K562 (cell line): ENCODE measurements at regions not wholly inside any gene's neighbourhood (a gene's known extent, or its start where the extent isn't known, plus 50 kb on each side); places are given as distances from the start of the nearest gene placed in this dataset.

Experiments
- ATAC-seq: fragments of 200-7000 bp; cut with Tn5 transposase; 3 replicates; pipeline ENCODE4 v1.9.1; 2020; ENCODE audit warnings: moderate library complexity
- BruUV-seq: library from RNA; stranded (reverse); fragments of 400-500 nt; replicated peaks from 2 replicates; lab custom pipeline; 2021; lab: Mats Ljungman, UMichigan
- CTCF ChIA-PET: fragments of 300-600 bp; formaldehyde crosslinking; extraction: SDS; loops from one replicate; lab custom pipeline; 2021; ENCODE audit warnings: low intra/inter-chr PET ratio; lab: Yijun Ruan, JAX
- POLR2A ChIA-PET: fragments of 300-600, 350-650 bp; sonication (Branson Sonifier 250); formaldehyde crosslinking; extraction: SDS; loops from one replicate; lab custom pipeline; 2021; ENCODE audit warnings: antibody characterized with exemption, inconsistent platforms; lab: Yijun Ruan, JAX
- DNase-seq, 4 experiments: peaks; one replicate each; pipeline versions ENCODE4 v3.0.0 to v3.0.0-alpha.2; 2011 to 2018; ENCODE audit warnings: low spot score in 3 of 4, mixed read lengths in 3 of 4; ENCODE audit errors: extremely low read depth in 1 of 4
- FAIRE-seq: peaks from 2 replicates; lab custom pipeline; 2011; peaks lifted over from hg19 to GRCh38; lab: Jason Lieb, UNC
- H2AFZ ChIP-seq: 2 replicates; pipeline ENCODE4 v1.6.0; 2011; ENCODE audit warnings: low read depth, low read length, control low read depth, inconsistent platforms
- H3K27ac ChIP-seq: fragments of 200-600 bp; 3 replicates; pipeline ENCODE4 v1.8.0; 2011; ENCODE audit warnings: low read depth, mild to moderate bottlenecking, control low read depth, inconsistent platforms, low read length, moderate library complexity, mixed read lengths; ENCODE audit errors: extremely low read depth
- H3K27me3 ChIP-seq, 2 experiments: fragments of 300-600 bp in 1 of 2; 2 replicates in 1 of 2; 3 replicates in 1 of 2; pipeline versions ENCODE4 v1.6.0 to v1.8.0; 2011; ENCODE audit warnings: inconsistent platforms in 2 of 2, low read length in 2 of 2, mild to moderate bottlenecking in 1 of 2, mixed read lengths in 1 of 2, moderate library complexity in 1 of 2; ENCODE audit not compliant: control insufficient read depth in 2 of 2, insufficient read depth in 2 of 2
- H3K36me3 ChIP-seq: fragments of 300-600 bp; 3 replicates; pipeline ENCODE4 v1.8.0; 2011; ENCODE audit warnings: mild to moderate bottlenecking, low read length, inconsistent platforms; ENCODE audit not compliant: control insufficient read depth, insufficient read depth
- H3K4me1 ChIP-seq, 2 experiments: fragments of 200-600 bp in 1 of 2; replicated peaks in 1 of 2; 2 replicates in 1 of 2; 3 replicates in 1 of 2; pipeline versions ENCODE4 v1.5.1 to v1.8.0; 2011; ENCODE audit warnings: inconsistent platforms in 2 of 2, low read length in 2 of 2, mild to moderate bottlenecking in 1 of 2, mixed read lengths in 1 of 2, moderate library complexity in 1 of 2; ENCODE audit not compliant: control insufficient read depth in 2 of 2, insufficient read depth in 2 of 2
- H3K4me2 ChIP-seq: 2 replicates; pipeline ENCODE4 v1.6.1; 2011; ENCODE audit warnings: low read length, control low read depth, inconsistent platforms, mixed read lengths; ENCODE audit not compliant: insufficient read depth
- H3K4me3 ChIP-seq: fragments of 200-600 bp; sonication (generic), shearing (Covaris generic); 2 replicates; pipeline ENCODE4 v1.5.1; 2016; ENCODE audit warnings: control low read depth, inconsistent platforms
- H3K79me2 ChIP-seq: fragments of 200-600 bp; 3 replicates; pipeline ENCODE4 v1.8.0; 2011; ENCODE audit warnings: low read length, inconsistent platforms; ENCODE audit not compliant: control insufficient read depth, insufficient read depth
- H3K9ac ChIP-seq, 2 experiments: 2 replicates each; pipeline versions ENCODE4 v1.6.0 to v1.6.1; 2011; ENCODE audit warnings: low read depth in 2 of 2, low read length in 2 of 2, control low read depth in 1 of 2, inconsistent platforms in 1 of 2, mild to moderate bottlenecking in 1 of 2, mixed read lengths in 1 of 2; ENCODE audit not compliant: insufficient read depth in 1 of 2
- H3K9me1 ChIP-seq: one replicate; pipeline ENCODE4 v1.6.0; 2011; ENCODE audit warnings: inconsistent platforms, mild to moderate bottlenecking, low read length, moderate library complexity; ENCODE audit not compliant: control insufficient read depth, insufficient read depth
- H3K9me3 ChIP-seq: replicated peaks from 2 replicates; pipeline ENCODE4 v1.5.1; 2011; ENCODE audit warnings: low read depth, low read length, inconsistent platforms; ENCODE audit not compliant: control insufficient read depth, insufficient read depth
- H4K20me1 ChIP-seq: replicated peaks from 2 replicates; pipeline ENCODE4 v1.6.1; 2011; ENCODE audit warnings: low read length, inconsistent platforms, mixed read lengths; ENCODE audit not compliant: control insufficient read depth, insufficient read depth
- CBX5 ChIP-seq: IDR thresholded peaks from 2 replicates; pipeline ENCODE4 v1.6.1; 2014; ENCODE audit warnings: low read depth, borderline replicate concordance
- DPF2 ChIP-seq: fragments of 450-650 bp; IDR thresholded peaks from 2 replicates; pipeline ENCODE4 v1.6.1; 2016
- KLF10 ChIP-seq: fragments of 250-450 bp; sonication (Bioruptor Pico); IDR thresholded peaks from 2 replicates; pipeline ENCODE4 v1.6.1; 2021; ENCODE audit warnings: matching md5 sums
- MXD1 ChIP-seq: fragments of 250-450 bp; sonication (Bioruptor Pico); IDR thresholded peaks from 2 replicates; pipeline ENCODE4 v1.8.0; 2021; ENCODE audit warnings: borderline replicate concordance, mild to moderate bottlenecking, moderate library complexity; ENCODE audit not compliant: poor library complexity, severe bottlenecking
- PHB2 ChIP-seq: fragments of 450-650 bp; IDR thresholded peaks from 2 replicates; pipeline ENCODE4 v1.6.1; 2017; ENCODE audit warnings: low read depth
- ZNF407 ChIP-seq: fragments of 450-650 bp; IDR thresholded peaks from 2 replicates; pipeline ENCODE4 v1.6.1; 2016; ENCODE audit warnings: low read depth
- WGBS: fragments of 100-300 bp; shearing (Covaris generic); methylation state at CpG from one replicate; pipeline ENCODE4 v1.1.6; 2016; ENCODE audit warnings: low coverage, mixed read lengths; ENCODE audit not compliant: insufficient coverage; ENCODE audit errors: missing lambda C conversion rate; 5-methylcytosine and 5-hydroxymethylcytosine counted together
- in situ Hi-C: fragments of 300-500 bp; cut with MboI; formaldehyde crosslinking; loops from 4 replicates; pipeline ENCODE4 v1.15.0; 2018; ENCODE audit warnings: inconsistent platforms, mixed read lengths
- intact Hi-C: fragments of 100-400 bp; cut with micrococcal nuclease; formaldehyde crosslinking; loops from 2 replicates; pipeline ENCODE4 v1.14.2; 2022

GRCh38 chr1:98058676-98059075 is 137.8 kb upstream of the DPYD start:
- DNase-seq (no peak), ATAC-seq (no peak)
- peaks cover 0 to 7% of the 10 kb centered on the region in 2 experiments; a peak in 1 of 5 replicates for H3K4me1 ChIP-seq
- no peaks in the 10 kb centered on the region for H3K9me3 ChIP-seq
- H3K27me3 ChIP-seq, result no peaks in the 10 kb centered on the region
- no peak overlapping the region for H3K9ac ChIP-seq
- intact Hi-C loops, result no loop called here
- H3K79me2 ChIP-seq, result no peaks in the 10 kb centered on the region
- POLR2A ChIA-PET, result no interaction called here
- CTCF ChIA-PET, result no interaction called here
- no peaks in the 10 kb centered on the region for H3K9me1 ChIP-seq
- no peak overlapping the region for H2AFZ ChIP-seq
- 3% methylated on average over 2 of the region's 2 CpGs for WGBS
- no peak for TF ChIP-seq DPF2
- no peak for TF ChIP-seq CBX5
- TF ChIP-seq PHB2, result no peak
- TF ChIP-seq KLF10, result no peak
- no peak for TF ChIP-seq ZNF407
- TF ChIP-seq MXD1, result no peak
- TF ChIP-seq, all 486 proteins: peak for 0
- Histone ChIP-seq H3K36me3 (no peaks in the 10 kb centered on the region), H3K4me2 (no peak overlapping the region), H4K20me1 (no peaks in the 10 kb centered on the region), H3K4me3 (no peak overlapping the region), H3K27ac (no peak overlapping the region)
- in situ Hi-C loops, result no loop called here
- no peak for FAIRE-seq
- no TSS peak for BruUV-seq
